ENCODE measurements at regions not wholly inside any gene's neighbourhood (a gene's known extent, or its start where the extent isn't known, plus 50 kb on each side); places are given as distances from the start of the nearest gene placed in this dataset.

GRCh38 chr9:86648828-86649170 lies 294.6 kb upstream of the TUT7 start:
- H3K4me3 ChIP-seq (ENCODE audit: insufficient read depth, low read length, poor library complexity, severe bottlenecking), result no peak overlapping the region
- no peaks in the 10 kb centered on the region for H3K36me3 ChIP-seq (ENCODE audit: low read length)
- H3K9me2 ChIP-seq (replicated peaks; ENCODE audit: insufficient read depth, low read length), result no peaks in the 10 kb centered on the region
- H3K4me2 ChIP-seq (ENCODE audit: low read depth, low read length, poor library complexity, severe bottlenecking), result no peak overlapping the region
- no peak overlapping the region for H2AFZ ChIP-seq (ENCODE audit: low read depth, low read length, severe bottlenecking)
- H3F3A ChIP-seq (ENCODE audit: insufficient read depth), result no peaks in the 10 kb centered on the region
- no peaks in the 10 kb centered on the region for H4K20me1 ChIP-seq (ENCODE audit: low read depth, low read length)
- no peak overlapping the region for H3K27ac ChIP-seq (ENCODE audit: low read depth, low read length)
- no peak overlapping the region for H3K9ac ChIP-seq (ENCODE audit: low read length)
- H3K27me3 ChIP-seq (ENCODE audit: low read length), result no peaks in the 10 kb centered on the region
- no peaks in the 10 kb centered on the region for H3K79me2 ChIP-seq (ENCODE audit: insufficient read depth, low read length)
- H3K9me3 ChIP-seq (ENCODE audit: insufficient read depth, low read length), result no peaks in the 10 kb centered on the region
- TF ChIP-seq CTCF (IDR thresholded peaks at IDR 0.05; ENCODE audit: insufficient read depth, low read length, poor library complexity, severe bottlenecking) (no peak), EZH2phosphoT487 (conservative IDR thresholded peaks at IDR 0.05; ENCODE audit: low read length) (no peak)

- Histone ChIP-seq H3K27me3 (ENCODE audit: low read length) (no peaks in the 10 kb centered on the region), H2AFZ (ENCODE audit: low read depth, low read length, severe bottlenecking) (no peak overlapping the region), H3F3A (ENCODE audit: insufficient read depth) (no peaks in the 10 kb centered on the region), H3K27ac (ENCODE audit: low read depth, low read length) (no peak overlapping the region), H3K36me3 (ENCODE audit: low read length) (no peaks in the 10 kb centered on the region), H3K79me2 (ENCODE audit: insufficient read depth, low read length) (no peaks in the 10 kb centered on the region), H3K9ac (ENCODE audit: low read length) (no peak overlapping the region), H3K9me2 (replicated peaks; ENCODE audit: insufficient read depth, low read length) (no peaks in the 10 kb centered on the region), H3K9me3 (ENCODE audit: insufficient read depth, low read length) (no peaks in the 10 kb centered on the region), H3K4me2 (ENCODE audit: low read depth, low read length, poor library complexity, severe bottlenecking) (no peak overlapping the region), H4K20me1 (ENCODE audit: low read depth, low read length) (no peaks in the 10 kb centered on the region), H3K4me3 (ENCODE audit: insufficient read depth, low read length, poor library complexity, severe bottlenecking) (no peak overlapping the region)
- TF ChIP-seq EZH2phosphoT487 (conservative IDR thresholded peaks at IDR 0.05; ENCODE audit: low read length) (no peak), CTCF (IDR thresholded peaks at IDR 0.05; ENCODE audit: insufficient read depth, low read length, poor library complexity, severe bottlenecking) (no peak)
These were observed 294.1 kb upstream of the TUT7 start for GRCh38 chr9:86648156-86648827.

GRCh38 chr9:86645303-86645702 lies 291.1 kb upstream of the TUT7 start:
- Histone ChIP-seq H3K9ac (ENCODE audit: low read length) (no peak overlapping the region), H3K27ac (ENCODE audit: low read depth, low read length) (no peak overlapping the region), H4K20me1 (ENCODE audit: low read depth, low read length) (no peaks in the 10 kb centered on the region), H3K9me2 (replicated peaks; ENCODE audit: insufficient read depth, low read length) (no peaks in the 10 kb centered on the region), H3F3A (ENCODE audit: insufficient read depth) (no peaks in the 10 kb centered on the region), H3K79me2 (ENCODE audit: insufficient read depth, low read length) (no peaks in the 10 kb centered on the region), H3K27me3 (ENCODE audit: low read length) (no peaks in the 10 kb centered on the region), H3K9me3 (ENCODE audit: insufficient read depth, low read length) (no peaks in the 10 kb centered on the region), H2AFZ (ENCODE audit: low read depth, low read length, severe bottlenecking) (no peak overlapping the region), H3K4me3 (ENCODE audit: insufficient read depth, low read length, poor library complexity, severe bottlenecking) (no peak overlapping the region), H3K4me2 (ENCODE audit: low read depth, low read length, poor library complexity, severe bottlenecking) (no peak overlapping the region), H3K36me3 (ENCODE audit: low read length) (no peaks in the 10 kb centered on the region)
- TF ChIP-seq CTCF (IDR thresholded peaks at IDR 0.05; ENCODE audit: insufficient read depth, low read length, poor library complexity, severe bottlenecking), result no peak
- TF ChIP-seq EZH2phosphoT487 (conservative IDR thresholded peaks at IDR 0.05; ENCODE audit: low read length), result no peak
